Right hindlimb (tissue), 1 donor: ENCODE measurements at regions not wholly inside any gene's neighbourhood (a gene's known extent, or its start where the extent isn't known, plus 50 kb on each side); places are given as distances from the start of the nearest gene placed in this dataset.
A peak's percentile ranks its signal among the peaks of the same experiment; 100 is the strongest.

Experiments used
- DNase-seq: peaks from one replicate; pipeline ENCODE4 v3.0.0-alpha.2; 2018

DNA sequence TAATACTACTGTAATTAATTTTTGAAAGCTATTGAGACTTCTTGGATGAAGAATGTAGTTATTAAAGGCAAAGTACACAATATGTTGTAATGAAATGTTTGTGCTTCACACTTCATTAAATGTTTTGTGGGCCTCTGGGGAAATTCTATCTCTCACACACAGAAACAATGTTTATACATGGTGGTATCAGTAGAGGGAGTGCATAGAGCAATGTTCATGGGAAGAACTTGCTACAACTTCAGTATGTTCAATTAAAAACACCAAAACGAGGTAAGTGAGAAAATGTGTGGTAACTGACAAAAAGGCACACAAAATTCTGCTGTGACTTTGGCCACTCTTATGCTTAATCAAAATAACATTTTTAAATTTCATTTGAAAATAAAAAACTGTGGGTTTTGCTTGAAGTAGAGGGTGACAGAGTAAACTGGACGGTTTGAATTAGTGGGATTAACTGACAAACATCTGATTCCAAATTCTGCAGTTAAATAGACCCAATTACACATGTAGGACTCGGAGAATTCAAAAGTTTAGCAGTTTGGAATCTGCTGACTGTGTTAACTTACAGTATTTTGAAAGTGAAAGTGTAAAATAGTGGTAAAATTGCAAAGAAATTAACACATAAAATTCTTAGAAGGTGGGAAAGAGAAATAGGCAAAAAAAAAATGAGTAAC, 111.4 kb upstream of the TTC29 start:
- no peak for DNase-seq

DNA sequence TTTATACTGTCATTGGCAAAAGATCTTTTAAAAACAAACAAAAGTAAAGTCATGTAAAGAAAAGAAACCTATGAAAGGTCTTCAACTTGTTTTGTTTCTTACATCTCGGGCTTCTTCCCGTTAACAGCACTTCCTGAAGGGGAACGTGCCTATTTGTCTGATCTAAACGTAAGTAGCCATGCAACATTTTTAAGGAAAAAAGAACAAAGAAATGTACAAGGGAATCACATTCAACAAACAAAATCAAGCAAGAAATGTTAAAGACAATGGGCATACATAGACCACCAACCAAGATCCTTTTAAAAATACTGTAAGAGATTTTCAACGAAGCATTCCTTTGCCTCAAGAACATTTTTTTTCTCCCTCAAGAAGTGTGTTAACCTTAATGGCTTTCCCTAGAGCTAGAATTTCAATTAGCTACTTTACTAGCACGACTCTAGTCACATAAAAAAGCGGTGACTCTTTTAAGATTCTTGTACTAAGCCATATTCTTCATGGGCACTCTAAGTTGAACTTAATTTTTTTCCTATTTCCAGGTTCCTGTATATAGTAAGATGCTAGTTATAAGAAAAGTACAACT, 112.0 kb upstream of the TTC29 start:
- no peak for DNase-seq

- no peak for DNase-seq
These were observed 113.5 kb upstream of the TTC29 start for GRCh38 chr4:147059064-147059731.

DNA sequence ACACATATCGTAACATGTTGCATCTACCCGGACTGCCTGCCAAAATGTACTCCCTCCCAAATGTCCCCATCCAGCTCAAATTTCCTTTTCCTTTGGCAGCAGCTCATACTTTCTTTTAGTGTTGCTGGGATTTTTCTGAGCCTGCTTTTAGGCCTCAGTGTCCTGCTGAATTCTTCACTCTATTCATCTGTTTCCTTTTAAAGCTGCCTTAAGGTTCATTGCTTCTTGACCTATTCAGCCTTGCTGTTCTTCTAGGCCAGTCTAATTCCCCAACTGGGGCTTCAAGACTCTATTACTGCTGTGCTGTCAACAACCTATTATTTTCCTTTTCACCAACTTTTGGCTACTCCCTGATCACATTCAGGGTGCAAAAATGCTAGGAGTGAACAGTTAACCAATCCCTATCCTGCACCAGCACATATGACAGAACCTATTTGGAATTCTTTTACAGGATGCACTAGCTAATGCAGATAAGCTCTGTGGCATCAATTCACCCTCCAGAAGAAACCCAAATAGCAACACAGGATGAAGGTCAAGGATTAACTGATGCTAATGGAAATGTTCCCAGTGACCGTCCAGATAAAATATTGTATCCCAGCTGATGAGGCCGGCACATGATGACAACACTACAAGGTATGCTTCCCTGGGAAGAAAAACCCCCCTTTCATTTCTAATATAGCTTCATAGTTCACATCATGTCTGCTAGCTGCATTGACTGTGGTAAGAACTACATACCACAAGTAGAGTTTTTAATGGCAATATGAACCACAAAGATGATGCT, 114.7 kb upstream of the TTC29 start:
- peak; percentile 70 for DNase-seq

DNA sequence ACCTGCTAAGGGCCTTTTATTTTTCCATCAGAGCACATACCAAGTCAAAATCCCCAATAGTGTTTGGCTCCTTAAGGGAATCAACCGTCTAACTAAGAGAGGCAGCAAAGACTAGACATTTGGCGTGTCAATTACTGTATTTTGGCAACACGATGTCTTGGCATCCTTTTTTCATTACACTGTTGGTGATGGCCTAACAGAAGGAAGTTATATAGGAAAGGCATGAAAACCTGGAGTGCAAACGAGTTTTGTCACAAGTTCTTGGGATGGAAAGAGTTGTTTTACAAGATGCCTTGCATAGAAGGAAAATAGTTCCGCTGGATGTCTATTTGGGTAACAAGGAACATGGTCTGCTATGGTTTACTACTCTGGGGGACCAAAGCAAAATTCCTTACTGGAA, 119.2 kb upstream of the TTC29 start:
- no peak for DNase-seq

GRCh38 chr4:147068564-147068963, 122.9 kb upstream of the TTC29 start:
- DNase-seq: no peak

DNA sequence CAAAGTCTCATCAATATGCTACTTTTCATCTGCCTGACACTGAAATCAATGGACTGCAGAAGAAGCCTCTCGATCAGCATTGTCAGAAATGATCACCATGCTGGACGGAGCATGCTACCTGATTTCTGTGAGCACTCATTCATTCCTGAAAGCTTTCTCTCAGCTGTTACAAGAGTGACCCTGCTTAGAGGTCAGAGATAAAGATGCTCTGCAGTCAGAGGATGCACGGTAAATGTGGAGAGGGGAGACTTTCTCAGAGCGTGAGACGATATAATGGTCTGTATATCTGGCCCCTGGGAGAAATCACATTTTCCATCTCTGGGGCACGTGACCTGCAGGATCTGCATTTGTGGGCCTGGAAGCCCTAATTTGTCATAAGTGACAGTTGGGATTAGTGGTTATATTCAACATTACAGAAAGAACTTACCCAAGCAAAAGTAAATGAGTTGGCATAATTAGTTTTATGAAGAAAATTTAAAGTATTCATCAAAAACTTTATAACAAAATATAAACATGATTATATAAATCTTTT, 125.6 kb upstream of the TTC29 start:
- no peak for DNase-seq

- no peak for DNase-seq
These were observed 130.5 kb upstream of the TTC29 start for GRCh38 chr4:147076179-147076578.

DNA sequence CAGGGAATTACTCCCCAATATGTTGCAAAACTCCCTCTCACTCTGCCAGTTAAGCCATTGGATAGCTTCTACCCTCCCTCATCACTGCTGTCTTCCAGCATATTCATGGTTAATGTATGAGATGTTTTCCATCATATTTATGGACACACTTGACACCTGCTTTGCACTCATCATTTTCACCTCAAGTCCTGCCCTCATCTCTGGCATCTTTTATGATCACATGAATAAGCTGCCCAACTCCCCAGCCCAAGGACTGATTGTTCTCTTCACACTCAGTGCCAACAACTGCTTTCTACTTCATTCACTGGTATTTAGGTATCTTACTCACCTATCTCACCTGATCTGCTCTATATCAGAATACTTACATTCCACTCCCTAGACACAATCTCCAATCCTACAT, 131.1 kb upstream of the TTC29 start:
- no peak for DNase-seq

DNA sequence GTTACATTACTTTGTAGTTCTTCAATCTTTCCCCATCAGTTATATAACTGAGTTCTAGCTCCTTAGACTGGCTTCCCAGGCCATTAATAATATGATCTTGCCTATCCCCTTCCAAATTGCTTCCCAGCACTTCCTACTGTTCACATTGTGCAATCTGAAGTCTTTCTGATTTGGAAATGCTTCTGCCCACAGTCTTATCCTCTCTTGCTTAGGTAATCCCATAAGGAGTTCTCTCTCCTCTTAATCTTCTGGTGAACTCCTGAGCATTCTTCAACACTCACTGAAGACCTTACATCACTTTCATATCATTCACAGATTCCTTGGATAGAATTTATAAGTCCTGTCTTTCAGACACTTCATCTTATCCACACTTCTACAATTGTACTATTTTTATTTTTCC, 132.7 kb upstream of the TTC29 start:
- DNase-seq: no peak

GRCh38 chr4:147078875-147079658, 133.4 kb upstream of the TTC29 start:
- no peak for DNase-seq

- no peak for DNase-seq
These were observed 139.2 kb upstream of the TTC29 start for GRCh38 chr4:147084861-147085260.

- no peak for DNase-seq
These were observed 140.1 kb upstream of the TTC29 start for GRCh38 chr4:147085781-147086180.

DNA sequence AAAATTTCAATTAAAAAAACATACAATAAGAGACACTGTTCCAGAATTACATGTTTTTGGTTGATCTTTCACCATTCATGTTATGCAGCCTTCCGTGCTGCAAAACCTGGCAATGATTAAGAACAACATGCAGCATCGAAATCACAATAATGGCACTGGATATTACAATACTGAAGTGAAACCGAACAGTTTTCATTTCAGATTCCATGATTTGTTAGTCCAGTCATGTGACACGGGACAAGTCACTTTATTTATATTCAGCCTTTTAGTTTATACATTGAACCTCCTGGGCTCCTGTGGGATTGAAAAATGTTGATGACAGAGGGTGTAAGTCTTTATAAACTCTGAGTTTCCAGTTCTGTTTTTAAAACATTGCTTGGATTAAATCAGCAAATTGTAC, 142.5 kb upstream of the TTC29 start:
- no peak for DNase-seq

- DNase-seq: no peak
These were observed 144.8 kb upstream of the TTC29 start for GRCh38 chr4:147090486-147090885.

DNA sequence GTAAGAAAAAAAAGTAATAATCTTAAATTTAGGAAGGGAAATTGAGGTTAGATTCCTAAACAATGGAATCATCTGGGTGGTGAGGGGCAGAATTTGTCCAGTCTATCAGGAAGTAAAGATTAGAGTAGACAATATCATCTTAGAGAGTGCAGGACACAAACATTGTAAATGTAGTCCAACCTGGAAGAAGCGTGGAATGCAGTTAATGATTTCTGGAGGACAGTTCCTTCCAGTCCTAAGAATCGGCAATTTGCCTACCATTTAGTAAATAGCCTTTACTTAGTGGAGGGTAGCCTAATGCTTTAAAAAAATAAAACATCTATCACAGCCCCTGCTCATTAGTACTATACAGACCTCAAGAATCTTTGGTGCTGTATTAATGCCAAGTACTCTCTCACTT, 147.5 kb upstream of the TTC29 start:
- DNase-seq: no peak

- no peak for DNase-seq
These were observed 148.6 kb upstream of the TTC29 start for GRCh38 chr4:147094238-147094637.

GRCh38 chr4:147096667-147097604, 151.3 kb upstream of the TTC29 start:
- no peak for DNase-seq

GRCh38 chr4:147101678-147102077, 156.0 kb upstream of the TTC29 start:
- no peak for DNase-seq

- no peak for DNase-seq
These were observed 156.9 kb upstream of the TTC29 start for GRCh38 chr4:147102596-147102995.

DNA sequence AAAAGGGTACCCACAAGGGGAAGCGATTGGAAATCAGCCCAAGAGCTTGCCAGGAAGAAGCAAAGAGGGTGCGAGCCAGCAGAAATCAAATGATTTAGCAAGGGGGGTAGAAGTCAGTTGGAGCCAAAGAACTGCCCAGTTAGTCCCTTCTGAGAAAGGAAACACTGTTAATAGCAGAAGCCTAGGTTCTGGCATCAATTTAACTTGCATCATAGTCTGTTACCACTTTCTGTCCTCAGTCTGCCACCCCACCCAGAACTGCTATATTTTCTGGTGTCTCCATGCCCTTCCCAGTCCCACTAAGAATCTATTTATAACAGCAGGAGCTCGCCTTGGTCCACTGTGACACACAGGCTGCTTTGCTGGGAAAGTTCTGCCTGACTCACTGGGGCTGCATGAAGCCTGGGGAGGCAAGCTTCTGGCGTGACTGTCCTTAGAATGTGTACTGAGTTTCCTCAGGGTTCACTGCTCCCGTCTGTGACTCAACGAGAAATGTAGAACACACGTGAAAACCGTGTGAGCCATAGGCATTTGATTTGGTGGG, 157.8 kb upstream of the TTC29 start:
- peak; percentile 66 for DNase-seq
